GM21360 (cell line): ENCODE measurements at regions not wholly inside any gene's neighbourhood (a gene's known extent, or its start where the extent isn't known, plus 50 kb on each side); places are given as distances from the start of the nearest gene placed in this dataset.

ENCODE experiments used
- ATAC-seq: cut with Tn5 transposase; IDR thresholded peaks from one replicate; pipeline ENCODE4 v1.9.1; 2021; ENCODE audit warnings: mild to moderate bottlenecking, moderate library complexity; ENCODE audit not compliant: unreplicated experiment

GRCh38 chr13:82879921-82880320, 1002.4 kb downstream of the SLITRK1 start:
- no peak for ATAC-seq

GRCh38 chr13:82878536-82878935, 1003.7 kb downstream of the SLITRK1 start:
- no peak for ATAC-seq

DNA sequence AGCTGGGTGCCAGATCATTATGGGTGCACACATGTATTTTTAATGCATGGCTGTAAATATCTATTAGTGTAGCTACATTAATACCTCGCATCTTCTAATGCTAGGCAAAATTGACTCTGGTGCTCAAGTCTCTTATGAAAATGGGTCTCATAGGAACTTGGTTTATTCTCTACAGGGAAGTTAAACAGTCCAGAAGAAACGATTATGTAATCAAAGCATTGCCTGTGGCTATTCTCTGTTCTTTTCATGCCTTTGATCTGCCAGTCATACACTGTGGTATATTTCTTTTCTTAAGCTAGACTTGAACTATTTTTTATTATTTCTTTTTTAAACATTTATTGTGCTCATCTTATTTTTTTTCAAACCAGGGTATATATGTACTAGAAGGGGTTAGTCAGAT, 1015.0 kb downstream of the SLITRK1 start:
- no peak for ATAC-seq

GRCh38 chr13:82850644-82851043, 1031.6 kb downstream of the SLITRK1 start:
- no peak for ATAC-seq

- ATAC-seq: no peak
Measured at GRCh38 chr13:82848766-82849165, 1033.5 kb downstream of the SLITRK1 start.

DNA sequence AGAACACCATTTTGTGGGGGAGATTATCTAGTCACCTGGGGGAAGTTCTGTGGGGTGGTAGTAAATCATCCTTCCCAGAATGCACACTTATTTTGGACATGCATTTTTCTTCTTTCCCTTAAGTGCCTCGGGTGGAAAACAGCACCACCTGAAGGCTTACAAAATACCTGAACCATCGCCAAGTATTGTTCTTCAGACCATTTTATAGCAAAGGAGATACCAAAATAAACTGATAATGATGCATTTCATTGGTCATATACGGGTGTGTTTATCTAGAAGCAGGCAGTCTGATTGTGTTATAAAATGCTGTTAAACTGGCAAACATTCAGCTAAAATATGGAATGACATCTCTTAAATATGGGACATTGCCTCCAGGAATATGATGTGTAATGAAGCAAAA, 1034.7 kb downstream of the SLITRK1 start:
- no peak for ATAC-seq

DNA sequence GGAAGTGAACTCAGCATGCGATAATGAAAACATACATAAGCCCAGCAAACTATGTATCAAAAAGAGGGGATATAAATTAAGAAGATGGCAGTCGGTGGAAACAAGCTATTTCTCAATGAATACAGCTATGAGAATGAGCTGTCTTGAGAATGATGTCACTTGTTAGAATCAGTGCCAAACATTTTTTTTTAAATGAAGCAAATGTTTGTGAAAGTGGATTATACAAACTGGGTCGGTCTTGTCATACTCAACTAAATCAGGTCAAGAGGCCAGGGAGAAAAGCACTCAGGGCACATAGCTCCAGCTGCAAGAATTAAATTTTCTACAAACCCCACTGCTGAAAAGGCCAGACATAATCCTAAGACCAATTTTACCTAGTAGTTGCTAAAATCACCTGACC, 1048.4 kb downstream of the SLITRK1 start:
- ATAC-seq: no peak

DNA sequence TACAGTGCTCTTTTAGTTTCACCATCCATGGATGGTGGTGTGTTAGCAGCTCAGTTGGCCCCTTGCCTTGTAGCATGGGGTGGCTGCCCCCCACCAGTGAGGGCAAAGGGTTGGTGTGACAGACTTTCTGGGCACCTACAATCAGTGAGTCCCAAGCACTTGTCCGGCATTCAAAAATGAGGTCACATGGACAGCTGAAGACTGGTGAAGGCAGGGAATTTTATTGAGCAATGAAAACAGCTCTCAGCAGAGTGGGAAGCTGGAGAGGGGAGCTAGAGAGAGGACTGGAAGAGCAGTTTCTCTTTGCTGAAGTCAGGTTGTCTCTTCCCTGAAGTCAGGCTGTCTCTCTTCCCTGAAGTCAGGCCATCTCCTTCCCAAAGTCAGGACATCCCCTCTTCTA, 1053.2 kb downstream of the SLITRK1 start:
- no peak for ATAC-seq

GRCh38 chr13:82827724-82828123, 1054.5 kb downstream of the SLITRK1 start:
- no peak for ATAC-seq

- ATAC-seq: no peak
Measured at GRCh38 chr13:82822935-82823334, 1059.3 kb downstream of the SLITRK1 start.

- ATAC-seq: no peak
Measured at GRCh38 chr13:82817133-82817532, 1065.1 kb downstream of the SLITRK1 start.

DNA sequence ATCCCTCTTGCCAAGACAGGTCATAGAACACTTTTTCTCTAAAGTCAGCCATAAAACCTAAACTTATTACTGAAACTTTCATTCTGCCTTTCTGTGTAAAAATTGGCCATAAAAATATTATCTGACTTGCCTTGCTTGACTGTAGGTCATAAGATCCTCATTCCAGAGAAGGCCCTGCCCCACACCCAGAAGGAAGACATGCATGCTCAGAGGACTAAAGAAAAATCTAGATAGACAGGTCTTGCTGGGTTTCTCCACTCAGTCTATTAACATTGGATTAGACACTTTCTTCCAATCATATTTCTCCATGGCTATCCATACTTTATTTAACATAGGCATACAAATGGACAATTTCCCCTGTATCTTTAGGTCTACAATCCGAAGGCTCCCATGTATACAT, 1066.5 kb downstream of the SLITRK1 start:
- ATAC-seq: no peak

GRCh38 chr13:82803341-82803740, 1078.9 kb downstream of the SLITRK1 start:
- no peak for ATAC-seq

DNA sequence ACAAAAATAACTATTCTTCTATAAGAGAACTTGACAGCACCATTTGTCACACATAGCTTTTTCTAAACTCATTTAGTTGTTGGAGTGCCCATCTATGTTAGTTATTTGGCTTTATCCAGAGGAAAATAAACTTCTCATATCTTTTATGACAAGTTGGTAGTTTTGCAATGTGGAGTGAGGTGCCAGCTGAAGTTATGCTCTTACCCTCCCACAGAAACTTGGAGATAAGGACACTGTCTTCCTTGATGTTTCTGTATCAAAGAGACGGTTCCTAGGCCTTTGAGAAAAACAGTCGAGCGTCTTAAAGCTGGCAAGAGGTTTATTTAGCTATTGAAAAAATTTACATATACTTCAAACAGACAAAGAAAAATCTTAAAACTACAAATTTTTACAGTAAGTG, 1079.7 kb downstream of the SLITRK1 start:
- no peak for ATAC-seq

DNA sequence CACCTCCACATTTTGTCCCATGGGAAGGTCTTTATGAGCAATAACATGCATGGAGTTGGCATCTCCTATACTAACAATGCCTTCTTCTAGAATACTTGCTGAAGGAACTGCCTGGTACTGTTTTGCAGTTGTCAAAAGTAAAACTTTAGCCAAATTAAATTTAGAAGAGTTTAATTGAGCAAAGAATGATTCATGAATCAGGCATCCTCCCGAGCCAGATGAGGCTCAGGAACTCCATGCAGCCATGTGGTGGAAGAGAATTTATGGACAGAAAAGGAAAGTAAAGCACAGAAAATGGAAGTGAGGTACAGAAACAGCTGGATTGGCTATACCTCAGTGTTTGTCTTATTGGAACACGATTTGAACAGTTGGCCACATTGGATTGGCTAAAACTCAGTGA, 1081.9 kb downstream of the SLITRK1 start:
- ATAC-seq: no peak

GRCh38 chr13:82797876-82798275, 1084.4 kb downstream of the SLITRK1 start:
- no peak for ATAC-seq

GRCh38 chr13:82791035-82791434, 1091.2 kb downstream of the SLITRK1 start:
- no peak for ATAC-seq

DNA sequence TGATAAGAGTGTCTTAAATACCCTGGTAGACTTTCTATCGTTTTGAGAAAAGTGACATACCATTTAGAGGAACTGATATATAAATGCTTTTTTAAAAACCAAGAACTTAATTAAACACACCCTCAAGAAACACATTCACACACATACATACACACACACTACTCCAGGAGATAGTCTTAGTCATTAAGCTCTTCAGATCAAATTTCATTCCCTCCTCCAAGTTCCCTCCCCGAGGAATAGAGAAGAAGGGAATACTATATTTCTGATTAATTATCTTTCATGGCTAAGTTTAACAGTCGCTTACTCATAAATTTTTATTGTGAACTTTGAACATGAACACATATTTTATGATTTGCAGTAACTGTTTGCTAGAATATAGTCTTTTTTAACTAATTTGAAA, 1109.5 kb downstream of the SLITRK1 start:
- ATAC-seq: no peak

DNA sequence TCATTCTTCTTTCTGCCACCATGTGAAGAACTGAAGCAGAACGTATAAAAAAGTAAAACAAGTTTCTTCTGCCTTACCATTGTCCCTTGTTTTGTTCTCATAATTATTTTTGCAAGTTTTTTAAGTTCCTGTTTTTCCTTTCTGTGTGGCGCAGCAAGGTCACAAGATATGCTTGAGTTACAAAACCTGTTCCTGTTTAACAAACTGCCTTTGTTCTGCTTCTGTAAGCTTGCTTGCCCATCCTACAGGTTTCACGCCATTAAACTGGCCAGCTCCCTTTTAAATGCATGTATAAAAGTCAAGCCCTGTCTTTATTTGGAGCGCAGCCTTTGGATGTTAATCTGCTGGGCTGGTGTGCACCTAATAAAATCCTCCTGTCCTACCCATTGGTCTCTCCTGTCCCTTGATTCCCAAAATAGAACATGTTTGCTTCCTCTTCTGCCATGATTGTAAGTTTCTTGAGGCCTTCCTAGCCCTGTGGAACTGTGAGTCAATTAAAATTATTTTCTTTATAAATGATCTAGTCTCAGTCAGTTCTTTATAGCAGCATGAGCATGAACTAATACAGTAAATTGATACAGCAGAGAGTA, 1115.4 kb downstream of the SLITRK1 start:
- ATAC-seq: no peak

GRCh38 chr13:82758044-82758443, 1124.2 kb downstream of the SLITRK1 start:
- ATAC-seq: no peak

DNA sequence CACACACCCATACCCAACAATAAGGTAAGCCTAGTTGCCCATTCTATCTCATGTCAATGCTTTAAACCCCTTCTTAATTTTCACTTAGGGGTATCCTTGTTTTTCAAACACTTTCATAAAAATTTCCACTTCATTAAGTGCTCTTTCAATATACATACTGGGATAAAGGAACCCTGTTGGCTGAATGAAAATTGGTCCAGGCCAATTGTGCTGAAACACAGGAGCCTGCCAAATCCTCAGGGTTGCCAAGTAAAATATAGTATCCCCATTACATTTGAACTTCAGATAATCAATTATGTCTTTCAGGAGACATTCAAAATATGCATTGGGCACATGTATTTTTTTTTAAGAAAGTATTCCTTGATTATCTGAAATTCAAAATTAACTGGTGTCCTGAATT, 1131.1 kb downstream of the SLITRK1 start:
- ATAC-seq: no peak

DNA sequence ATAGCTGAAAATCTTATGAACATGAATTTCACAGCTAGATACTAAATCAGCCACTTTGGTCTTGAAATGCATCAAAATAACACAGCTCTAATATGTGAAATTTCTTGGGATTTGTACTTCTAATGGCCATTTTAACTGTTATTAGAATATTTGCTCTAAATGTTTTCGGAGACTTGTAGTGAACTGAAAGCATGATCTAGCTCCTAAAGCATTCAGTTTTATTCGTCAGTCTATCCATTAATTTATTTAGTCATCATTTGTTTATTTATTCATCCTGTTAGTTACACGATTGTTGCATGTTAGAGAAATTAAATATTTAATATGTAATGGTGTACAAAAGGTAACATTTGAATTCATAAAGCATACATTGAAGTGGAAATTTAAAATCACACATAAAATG, 1132.7 kb downstream of the SLITRK1 start:
- no peak for ATAC-seq

DNA sequence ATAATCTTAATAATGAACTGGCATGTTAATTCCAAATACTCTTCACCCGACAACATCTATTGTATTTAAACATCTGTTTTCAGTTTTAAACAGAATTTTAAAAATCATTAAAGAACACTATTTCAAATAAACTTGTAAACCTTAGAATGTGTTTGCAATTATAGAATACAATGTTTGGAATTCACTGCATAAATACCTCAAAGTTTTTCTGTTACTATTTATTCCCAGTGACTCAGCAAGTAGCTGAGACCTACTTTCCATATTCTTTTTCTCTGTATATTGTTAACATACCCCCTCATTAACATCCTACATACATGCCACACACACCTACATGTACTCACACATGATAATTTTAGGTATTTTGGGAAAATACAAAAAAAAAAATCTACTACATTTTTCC, 1134.3 kb downstream of the SLITRK1 start:
- ATAC-seq: no peak

GRCh38 chr13:82747291-82747690, 1135.0 kb downstream of the SLITRK1 start:
- no peak for ATAC-seq
